Cardiac fibroblast (primary cell): ENCODE measurements at regions not wholly inside any gene's neighbourhood (a gene's known extent, or its start where the extent isn't known, plus 50 kb on each side); places are given as distances from the start of the nearest gene placed in this dataset.

Experiments used
- DNase-seq, 2 donors: peaks; one replicate each; pipeline versions ENCODE4 v3.0.0 to v3.0.0-alpha.2; 2010; ENCODE audit warnings: low read depth in 2 of 2
- H3K4me3 ChIP-seq, 2 donors: replicated peaks in 1 of 2; 1 replicate in 1 of 2; 2 replicates in 1 of 2; pipeline ENCODE4 v1.5.1; 2011; ENCODE audit warnings: low read depth in 2 of 2, low read length in 2 of 2, mild to moderate bottlenecking in 2 of 2, moderate library complexity in 1 of 2
- TF ChIP-seq, protein P1 (sequence below): IDR thresholded peaks from one replicate; pipeline ENCODE4 v1.5.1; 2011; ENCODE audit warnings: low read depth, mild to moderate bottlenecking, low read length, inconsistent platforms

DNA sequence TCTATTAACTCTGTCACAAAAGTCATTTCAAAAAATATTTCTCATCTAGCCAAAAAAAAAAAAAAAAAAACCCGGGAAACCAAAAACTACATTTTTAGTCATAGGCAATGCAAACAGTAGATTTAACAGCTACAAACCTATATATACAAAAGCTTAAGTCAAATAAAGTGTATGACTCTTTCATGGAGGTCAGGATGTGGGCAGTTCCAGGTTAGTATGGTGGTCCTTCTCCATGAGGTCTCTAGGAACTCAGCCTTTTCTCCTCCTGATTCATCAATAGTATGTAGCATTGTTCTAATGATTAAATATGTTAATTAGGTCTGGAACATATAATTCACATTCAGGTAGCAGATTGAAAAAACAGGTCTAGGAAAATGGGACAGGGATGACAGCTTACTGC is 586.5 kb downstream of the SLC16A7 start:
- TF ChIP-seq, protein P1, sequence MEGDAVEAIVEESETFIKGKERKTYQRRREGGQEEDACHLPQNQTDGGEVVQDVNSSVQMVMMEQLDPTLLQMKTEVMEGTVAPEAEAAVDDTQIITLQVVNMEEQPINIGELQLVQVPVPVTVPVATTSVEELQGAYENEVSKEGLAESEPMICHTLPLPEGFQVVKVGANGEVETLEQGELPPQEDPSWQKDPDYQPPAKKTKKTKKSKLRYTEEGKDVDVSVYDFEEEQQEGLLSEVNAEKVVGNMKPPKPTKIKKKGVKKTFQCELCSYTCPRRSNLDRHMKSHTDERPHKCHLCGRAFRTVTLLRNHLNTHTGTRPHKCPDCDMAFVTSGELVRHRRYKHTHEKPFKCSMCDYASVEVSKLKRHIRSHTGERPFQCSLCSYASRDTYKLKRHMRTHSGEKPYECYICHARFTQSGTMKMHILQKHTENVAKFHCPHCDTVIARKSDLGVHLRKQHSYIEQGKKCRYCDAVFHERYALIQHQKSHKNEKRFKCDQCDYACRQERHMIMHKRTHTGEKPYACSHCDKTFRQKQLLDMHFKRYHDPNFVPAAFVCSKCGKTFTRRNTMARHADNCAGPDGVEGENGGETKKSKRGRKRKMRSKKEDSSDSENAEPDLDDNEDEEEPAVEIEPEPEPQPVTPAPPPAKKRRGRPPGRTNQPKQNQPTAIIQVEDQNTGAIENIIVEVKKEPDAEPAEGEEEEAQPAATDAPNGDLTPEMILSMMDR: no peak
- DNase-seq: no peak

GRCh38 chr12:60184096-60184495 is 588.3 kb downstream of the SLC16A7 start:
- TF ChIP-seq, protein P1: no peak
- H3K4me3 ChIP-seq: no peak overlapping the region
- DNase-seq: no peak

More for the DNA sequence above, 586.5 kb downstream of the SLC16A7 start:
- H3K4me3 ChIP-seq: no peak overlapping the region

DNA sequence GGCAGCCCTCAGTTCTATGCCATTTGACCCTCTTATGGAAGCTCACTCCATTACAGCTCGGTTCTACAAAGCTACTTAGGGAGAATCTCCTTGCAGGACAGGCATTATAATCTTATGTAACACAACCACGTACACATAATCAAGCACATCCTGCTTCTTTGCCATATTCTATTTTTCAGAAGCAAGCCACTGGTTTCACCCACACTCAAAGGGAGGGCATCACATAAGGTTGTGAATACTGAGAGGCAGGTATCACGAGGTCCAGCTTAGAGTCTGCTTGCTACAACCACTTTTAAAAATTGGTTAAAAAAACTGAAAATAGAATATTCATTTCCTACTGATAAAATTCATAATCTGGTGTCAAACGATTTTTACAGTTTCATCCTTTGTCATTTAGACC is 589.2 kb downstream of the SLC16A7 start:
- no peak overlapping the region for H3K4me3 ChIP-seq
- DNase-seq: no peak
- TF ChIP-seq, protein P1: no peak

DNA sequence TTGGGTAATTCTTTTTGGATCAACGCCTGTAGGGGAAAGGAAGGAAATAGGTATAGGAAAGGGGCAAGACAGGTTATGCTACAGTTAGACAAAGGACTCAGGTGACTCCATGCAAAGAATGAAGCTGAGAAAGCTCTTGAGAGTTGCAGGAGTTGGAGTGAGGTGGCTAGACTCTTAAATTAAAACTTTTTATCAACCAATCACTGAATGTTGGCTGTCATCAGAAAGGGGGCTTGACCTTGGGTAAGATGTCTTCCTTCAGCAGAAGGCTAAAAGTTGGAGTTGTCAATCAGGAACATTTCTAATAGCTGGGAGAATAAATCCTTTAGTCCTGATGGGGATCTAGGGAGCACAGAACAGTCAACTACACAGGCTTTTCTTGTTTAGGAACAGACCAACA is 595.4 kb downstream of the SLC16A7 start:
- no peak overlapping the region for H3K4me3 ChIP-seq
- no peak for DNase-seq
- TF ChIP-seq, protein P1: no peak

DNA sequence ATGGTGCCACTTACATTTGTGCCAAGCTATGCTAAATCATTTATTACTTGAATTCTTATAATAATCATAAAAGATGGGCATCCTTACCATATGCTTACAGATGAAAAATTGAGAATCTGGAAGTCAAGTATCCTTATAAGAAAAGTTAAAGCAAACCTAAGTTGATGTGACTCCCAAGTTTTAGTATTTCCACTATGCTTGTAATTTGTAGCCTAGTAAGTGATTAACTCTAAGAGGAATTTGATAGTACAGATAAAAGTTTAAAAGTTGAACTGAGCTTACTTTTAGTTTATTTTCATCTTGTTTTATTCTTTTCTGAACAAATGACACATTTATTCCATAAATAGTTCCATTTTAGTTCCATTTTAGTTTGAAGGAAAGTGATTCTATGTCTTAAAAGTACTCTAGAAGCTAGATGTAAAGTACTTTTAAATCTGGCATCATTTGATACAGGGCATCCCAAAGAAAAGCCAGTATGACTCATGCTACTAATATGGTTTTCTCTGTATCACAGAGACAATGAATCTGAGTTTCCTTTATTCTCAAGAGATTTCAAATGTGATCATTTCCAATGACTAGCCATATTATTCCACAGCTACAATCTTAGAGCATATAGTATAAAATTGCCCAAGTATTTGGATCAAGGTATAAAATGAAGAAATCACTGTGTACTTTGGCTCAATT is 596.0 kb downstream of the SLC16A7 start:
- no peak overlapping the region for H3K4me3 ChIP-seq
- TF ChIP-seq, protein P1: no peak
- peak in 1 of 2 donors; percentile 73 for DNase-seq

GRCh38 chr12:60194678-60195077 is 598.8 kb downstream of the SLC16A7 start:
- TF ChIP-seq, protein P1: no peak
- DNase-seq: peak; percentile 15 to 68
- no peak overlapping the region for H3K4me3 ChIP-seq

GRCh38 chr12:60195483-60195882 is 599.7 kb downstream of the SLC16A7 start:
- no peak for DNase-seq
- no peak overlapping the region for H3K4me3 ChIP-seq
- TF ChIP-seq, protein P1: no peak
